Kidney epithelial cell (primary cell): ENCODE measurements at regions not wholly inside any gene's neighbourhood (a gene's known extent, or its start where the extent isn't known, plus 50 kb on each side); places are given as distances from the start of the nearest gene placed in this dataset.

Experiments
- DNase-seq: peaks from one replicate; pipeline ENCODE4 v3.0.0-alpha.2; 2010; ENCODE audit warnings: low read depth
- H3K27me3 ChIP-seq: 2 replicates; pipeline ENCODE4 v1.6.0; 2011; ENCODE audit warnings: low read length; ENCODE audit not compliant: control insufficient read depth, insufficient read depth
- H3K36me3 ChIP-seq: 2 replicates; pipeline ENCODE4 v1.5.1; 2011; ENCODE audit warnings: low read length; ENCODE audit not compliant: control insufficient read depth, insufficient read depth
- H3K4me3 ChIP-seq: 2 replicates; pipeline ENCODE4 v1.5.1; 2011; ENCODE audit warnings: low read depth, mild to moderate bottlenecking, control low read depth, low read length
- CTCF ChIP-seq: IDR thresholded peaks from 2 replicates; pipeline ENCODE4 v1.5.1; 2011; ENCODE audit warnings: mild to moderate bottlenecking, moderate library complexity, low read length, control low read depth, inconsistent platforms; ENCODE audit not compliant: insufficient read depth, poor library complexity, severe bottlenecking

- Histone ChIP-seq H3K36me3 (no peaks in the 10 kb centered on the region), H3K4me3 (no peak overlapping the region), H3K27me3 (no peaks in the 10 kb centered on the region)
- TF ChIP-seq CTCF = no peak
- no peak for DNase-seq
These were observed 92.8 kb downstream of the MARCHF4 start for GRCh38 chr2:216279459-216279858.

- DNase-seq = no peak
- no peak for TF ChIP-seq CTCF
- H3K4me3 ChIP-seq = no peak overlapping the region
- H3K27me3 ChIP-seq = no peaks in the 10 kb centered on the region
- H3K36me3 ChIP-seq = no peaks in the 10 kb centered on the region
These were observed 93.3 kb downstream of the MARCHF4 start for GRCh38 chr2:216279031-216279430.

- H3K36me3 ChIP-seq = no peaks in the 10 kb centered on the region
- no peak for DNase-seq
- no peaks in the 10 kb centered on the region for H3K27me3 ChIP-seq
- no peak overlapping the region for H3K4me3 ChIP-seq
- TF ChIP-seq CTCF = no peak
These were observed 96.4 kb downstream of the MARCHF4 start for GRCh38 chr2:216275890-216276289.

GRCh38 chr2:216274194-216274840 is 98.0 kb downstream of the MARCHF4 start:
- no peak for DNase-seq
- no peaks in the 10 kb centered on the region for H3K27me3 ChIP-seq

GRCh38 chr2:216261042-216261537 is 111.2 kb downstream of the MARCHF4 start:
- TF ChIP-seq CTCF = no peak

More at GRCh38 chr2:216274194-216274840, 98.0 kb downstream of the MARCHF4 start:
- H3K36me3 ChIP-seq = no peaks in the 10 kb centered on the region
- no peak for TF ChIP-seq CTCF
- H3K4me3 ChIP-seq = no peak overlapping the region

GRCh38 chr2:216260629-216261028 is 111.7 kb downstream of the MARCHF4 start:
- Histone ChIP-seq H3K27me3 (no peaks in the 10 kb centered on the region), H3K4me3 (no peak overlapping the region), H3K36me3 (no peaks in the 10 kb centered on the region)
- TF ChIP-seq CTCF = no peak
- no peak for DNase-seq

More at GRCh38 chr2:216261042-216261537, 111.2 kb downstream of the MARCHF4 start:
- Histone ChIP-seq H3K27me3 (no peaks in the 10 kb centered on the region), H3K36me3 (no peaks in the 10 kb centered on the region), H3K4me3 (no peak overlapping the region)
- no peak for DNase-seq
